NB4 (cell line): ENCODE measurements at regions not wholly inside any gene's neighbourhood (a gene's known extent, or its start where the extent isn't known, plus 50 kb on each side); places are given as distances from the start of the nearest gene placed in this dataset.

Experiments
- DNase-seq: peaks from one replicate; pipeline ENCODE4 v3.0.0; 2010; ENCODE audit warnings: low read depth
- H3K4me3 ChIP-seq: one replicate; pipeline ENCODE4 v1.5.1; 2011; ENCODE audit warnings: mild to moderate bottlenecking, low read depth, low read length, moderate library complexity
- MAX ChIP-seq: IDR thresholded peaks from 2 replicates; pipeline ENCODE4 v1.6.1; 2011; ENCODE audit warnings: low read depth, low read length
- MYC ChIP-seq: IDR thresholded peaks from 2 replicates; pipeline ENCODE4 v1.6.1; 2011; ENCODE audit warnings: low read depth, low read length
- POLR2A ChIP-seq: IDR thresholded peaks from 2 replicates; pipeline ENCODE4 v1.6.1; 2011; ENCODE audit warnings: mild to moderate bottlenecking; ENCODE audit not compliant: insufficient read length; ENCODE audit errors: extremely low read depth
- TF ChIP-seq, protein P1 (sequence below): IDR thresholded peaks from one replicate; pipeline ENCODE4 v1.5.1; 2012; ENCODE audit warnings: low read depth, low read length

DNA sequence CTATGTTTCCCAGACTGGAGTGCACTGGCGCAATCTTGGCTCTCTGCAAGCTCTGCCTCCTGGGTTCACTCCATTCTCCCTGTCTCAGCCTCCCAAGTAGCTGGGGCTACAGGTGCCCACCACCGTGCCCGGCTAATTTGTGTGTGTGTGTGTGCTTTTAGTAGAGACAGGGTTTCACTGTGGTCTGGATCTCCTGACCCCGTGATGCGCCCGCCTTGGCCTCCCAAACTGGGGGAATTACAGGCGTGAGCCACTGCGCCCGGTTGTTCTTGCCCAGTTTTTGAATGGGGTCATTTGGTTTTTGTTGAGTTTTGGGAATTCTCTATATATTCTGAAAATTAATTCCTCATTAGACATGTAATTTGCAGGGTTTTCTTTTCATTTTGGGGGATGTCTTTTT lies 238.4 kb upstream of the PRR20A start:
- TF ChIP-seq MYC (no peak), POLR2A (no peak), MAX (no peak)
- TF ChIP-seq, protein P1, sequence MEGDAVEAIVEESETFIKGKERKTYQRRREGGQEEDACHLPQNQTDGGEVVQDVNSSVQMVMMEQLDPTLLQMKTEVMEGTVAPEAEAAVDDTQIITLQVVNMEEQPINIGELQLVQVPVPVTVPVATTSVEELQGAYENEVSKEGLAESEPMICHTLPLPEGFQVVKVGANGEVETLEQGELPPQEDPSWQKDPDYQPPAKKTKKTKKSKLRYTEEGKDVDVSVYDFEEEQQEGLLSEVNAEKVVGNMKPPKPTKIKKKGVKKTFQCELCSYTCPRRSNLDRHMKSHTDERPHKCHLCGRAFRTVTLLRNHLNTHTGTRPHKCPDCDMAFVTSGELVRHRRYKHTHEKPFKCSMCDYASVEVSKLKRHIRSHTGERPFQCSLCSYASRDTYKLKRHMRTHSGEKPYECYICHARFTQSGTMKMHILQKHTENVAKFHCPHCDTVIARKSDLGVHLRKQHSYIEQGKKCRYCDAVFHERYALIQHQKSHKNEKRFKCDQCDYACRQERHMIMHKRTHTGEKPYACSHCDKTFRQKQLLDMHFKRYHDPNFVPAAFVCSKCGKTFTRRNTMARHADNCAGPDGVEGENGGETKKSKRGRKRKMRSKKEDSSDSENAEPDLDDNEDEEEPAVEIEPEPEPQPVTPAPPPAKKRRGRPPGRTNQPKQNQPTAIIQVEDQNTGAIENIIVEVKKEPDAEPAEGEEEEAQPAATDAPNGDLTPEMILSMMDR = no peak
- no peak for DNase-seq
- no peak overlapping the region for H3K4me3 ChIP-seq

GRCh38 chr13:56903710-56904282 lies 236.9 kb upstream of the PRR20A start:
- DNase-seq = no peak
- no peak for TF ChIP-seq MYC
- TF ChIP-seq, protein P1 = no peak
- TF ChIP-seq POLR2A = no peak
- TF ChIP-seq MAX = no peak
- no peak overlapping the region for H3K4me3 ChIP-seq

- no peak for TF ChIP-seq MAX
- no peak overlapping the region for H3K4me3 ChIP-seq
- DNase-seq = no peak
These were observed 233.8 kb upstream of the PRR20A start for GRCh38 chr13:56906909-56907308.

GRCh38 chr13:56907766-56908165 lies 233.0 kb upstream of the PRR20A start:
- H3K4me3 ChIP-seq = no peak overlapping the region
- TF ChIP-seq, protein P1 = no peak
- TF ChIP-seq POLR2A (no peak), MYC (no peak), MAX (no peak)
- no peak for DNase-seq

DNA sequence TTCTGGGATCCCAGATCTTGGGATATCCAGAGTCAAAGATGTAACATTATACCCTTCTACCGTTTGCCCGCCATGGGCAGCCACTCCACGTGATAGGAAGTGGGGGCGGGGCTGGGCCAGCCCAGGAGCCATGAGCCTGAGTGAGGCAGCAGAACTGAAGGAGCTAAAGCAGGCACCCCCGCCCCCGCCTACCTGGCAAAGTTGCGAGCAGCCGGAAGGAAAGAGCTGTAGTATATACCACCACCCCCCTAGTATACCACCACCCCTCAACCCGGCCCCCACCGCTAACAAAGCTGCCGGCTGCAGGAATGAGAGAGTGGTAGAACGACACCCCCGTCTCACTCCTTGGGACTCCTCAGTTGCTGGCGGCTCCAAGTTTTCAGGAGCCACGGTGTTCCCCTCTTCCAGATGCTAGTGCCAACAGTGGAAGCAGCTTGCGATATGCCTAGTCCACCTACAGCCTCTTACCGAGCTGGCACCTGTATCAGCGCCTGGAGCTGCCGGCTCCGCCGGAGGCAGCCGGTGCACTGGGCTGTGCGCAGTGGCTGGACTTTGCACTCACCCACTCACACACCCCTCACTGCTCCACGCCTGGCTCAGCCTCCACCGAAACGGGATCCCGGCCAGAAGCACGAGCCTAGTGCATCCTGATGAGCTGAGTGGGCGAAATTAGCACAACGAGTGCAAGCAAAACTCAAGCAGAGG lies 230.7 kb upstream of the PRR20A start:
- no peak for DNase-seq
- no peak for TF ChIP-seq MAX
- no peak for TF ChIP-seq MYC
- TF ChIP-seq, protein P1 = no peak
- TF ChIP-seq POLR2A = no peak

GRCh38 chr13:56917966-56918365 lies 222.8 kb upstream of the PRR20A start:
- TF ChIP-seq MAX = no peak
- TF ChIP-seq POLR2A = no peak
- TF ChIP-seq, protein P1 = no peak
- TF ChIP-seq MYC = no peak
- no peak for DNase-seq
- H3K4me3 ChIP-seq = no peak overlapping the region

More for the DNA sequence above, 230.7 kb upstream of the PRR20A start:
- no peak overlapping the region for H3K4me3 ChIP-seq
